ENCODE measurements at regions not wholly inside any gene's neighbourhood (a gene's known extent, or its start where the extent isn't known, plus 50 kb on each side); places are given as distances from the start of the nearest gene placed in this dataset.

- Histone ChIP-seq H3K36me3 (ENCODE audit: insufficient read depth, low read length) (no peaks in the 10 kb centered on the region), H3K4me1 (ENCODE audit: insufficient read depth, low read length) (no peaks in the 10 kb centered on the region), H3K79me2 (ENCODE audit: insufficient read depth, low read length) (no peaks in the 10 kb centered on the region), H3K27me3 (ENCODE audit: insufficient read depth, low read length) (no peaks in the 10 kb centered on the region), H3K4me3 (ENCODE audit: insufficient read depth, low read depth, low read length) (no peak overlapping the region), H2AFZ (ENCODE audit: low read depth, low read length) (no peak overlapping the region), H3K27ac (ENCODE audit: low read depth, low read length) (no peak overlapping the region), H3K9ac (ENCODE audit: low read length) (no peak overlapping the region), H3K4me2 (ENCODE audit: low read length) (no peak overlapping the region), H4K20me1 (ENCODE audit: insufficient read depth, low read length) (no peaks in the 10 kb centered on the region), H3K9me3 (ENCODE audit: insufficient read depth, low read depth, low read length) (peaks cover under 1% of the 10 kb centered on the region)
- TF ChIP-seq CTCF (IDR thresholded peaks at IDR 0.05; ENCODE audit: insufficient read depth, low read depth, low read length) (no peak), EZH2 (IDR thresholded peaks at IDR 0.05; ENCODE audit: insufficient read depth, low read length) (no peak)
- FAIRE-seq (no peak), DNase-seq (ENCODE audit: low read depth) (no peak)
- peaks cover 2% of the 10 kb centered on the region for H3K27me3 Mint-ChIP-seq (ENCODE audit: low read depth, unreplicated experiment)
- no peaks in the 10 kb centered on the region for H3K4me1 Mint-ChIP-seq (ENCODE audit: low read depth, unreplicated experiment)
- no peak overlapping the region for H3K4me3 Mint-ChIP-seq (ENCODE audit: unreplicated experiment)
- H3K36me3 Mint-ChIP-seq (ENCODE audit: low read depth, unreplicated experiment) = no peaks in the 10 kb centered on the region
- H3K9me3 Mint-ChIP-seq (ENCODE audit: unreplicated experiment) = no peaks in the 10 kb centered on the region
- H3K27ac Mint-ChIP-seq (ENCODE audit: unreplicated experiment) = no peak overlapping the region
Measured at GRCh38 chr2:116877944-116878343, 936.5 kb upstream of the DDX18 start.

GRCh38 chr2:116879650-116880160, 934.8 kb upstream of the DDX18 start:
- no peak overlapping the region for H3K9ac ChIP-seq (ENCODE audit: low read length)
- Mint-ChIP-seq H3K4me1 (ENCODE audit: low read depth, unreplicated experiment) (no peaks in the 10 kb centered on the region), H3K9me3 (ENCODE audit: unreplicated experiment) (no peaks in the 10 kb centered on the region), H3K4me3 (ENCODE audit: unreplicated experiment) (no peak overlapping the region), H3K27ac (ENCODE audit: unreplicated experiment) (no peak overlapping the region), H3K36me3 (ENCODE audit: low read depth, unreplicated experiment) (no peaks in the 10 kb centered on the region), H3K27me3 (ENCODE audit: low read depth, unreplicated experiment) (peaks cover 2% of the 10 kb centered on the region)
- H3K9me3 ChIP-seq (ENCODE audit: insufficient read depth, low read depth, low read length) = peaks cover 6% of the 10 kb centered on the region
- no peak overlapping the region for H2AFZ ChIP-seq (ENCODE audit: low read depth, low read length)
- no peak for TF ChIP-seq CTCF (IDR thresholded peaks at IDR 0.05; ENCODE audit: insufficient read depth, low read depth, low read length)
- TF ChIP-seq EZH2 (IDR thresholded peaks at IDR 0.05; ENCODE audit: insufficient read depth, low read length) = no peak
- DNase-seq (ENCODE audit: low read depth) (no peak), FAIRE-seq (no peak)
- no peak overlapping the region for H3K4me3 ChIP-seq (ENCODE audit: insufficient read depth, low read depth, low read length)
- no peaks in the 10 kb centered on the region for H3K36me3 ChIP-seq (ENCODE audit: insufficient read depth, low read length)
- no peaks in the 10 kb centered on the region for H3K4me1 ChIP-seq (ENCODE audit: insufficient read depth, low read length)
- no peaks in the 10 kb centered on the region for H3K27me3 ChIP-seq (ENCODE audit: insufficient read depth, low read length)
- H3K27ac ChIP-seq (ENCODE audit: low read depth, low read length) = no peak overlapping the region
- no peak overlapping the region for H3K4me2 ChIP-seq (ENCODE audit: low read length)
- H4K20me1 ChIP-seq (ENCODE audit: insufficient read depth, low read length) = no peaks in the 10 kb centered on the region
- no peaks in the 10 kb centered on the region for H3K79me2 ChIP-seq (ENCODE audit: insufficient read depth, low read length)

GRCh38 chr2:116891191-116891590, 923.3 kb upstream of the DDX18 start:
- Histone ChIP-seq H3K36me3 (ENCODE audit: insufficient read depth, low read length) (no peaks in the 10 kb centered on the region), H4K20me1 (ENCODE audit: insufficient read depth, low read length) (no peaks in the 10 kb centered on the region), H2AFZ (ENCODE audit: low read depth, low read length) (no peak overlapping the region), H3K4me3 (ENCODE audit: insufficient read depth, low read depth, low read length) (no peak overlapping the region), H3K4me1 (ENCODE audit: insufficient read depth, low read length) (no peaks in the 10 kb centered on the region), H3K9ac (ENCODE audit: low read length) (no peak overlapping the region), H3K27ac (ENCODE audit: low read depth, low read length) (no peak overlapping the region), H3K27me3 (ENCODE audit: insufficient read depth, low read length) (no peaks in the 10 kb centered on the region), H3K79me2 (ENCODE audit: insufficient read depth, low read length) (no peaks in the 10 kb centered on the region), H3K4me2 (ENCODE audit: low read length) (no peak overlapping the region), H3K9me3 (ENCODE audit: insufficient read depth, low read depth, low read length) (no peaks in the 10 kb centered on the region)
- no peaks in the 10 kb centered on the region for H3K4me1 Mint-ChIP-seq (ENCODE audit: low read depth, unreplicated experiment)
- TF ChIP-seq EZH2 (IDR thresholded peaks at IDR 0.05; ENCODE audit: insufficient read depth, low read length) (no peak), CTCF (IDR thresholded peaks at IDR 0.05; ENCODE audit: insufficient read depth, low read depth, low read length) (no peak)
- H3K36me3 Mint-ChIP-seq (ENCODE audit: low read depth, unreplicated experiment) = no peaks in the 10 kb centered on the region
- no peak for FAIRE-seq
- H3K4me3 Mint-ChIP-seq (ENCODE audit: unreplicated experiment) = no peak overlapping the region
- no peak for DNase-seq (ENCODE audit: low read depth)
- peaks cover 4% of the 10 kb centered on the region for H3K9me3 Mint-ChIP-seq (ENCODE audit: unreplicated experiment)
- H3K27me3 Mint-ChIP-seq (ENCODE audit: low read depth, unreplicated experiment) = no peaks in the 10 kb centered on the region
- no peak overlapping the region for H3K27ac Mint-ChIP-seq (ENCODE audit: unreplicated experiment)
